HEK293T (cell line): ENCODE measurements at regions not wholly inside any gene's neighbourhood (a gene's known extent, or its start where the extent isn't known, plus 50 kb on each side); places are given as distances from the start of the nearest gene placed in this dataset.

Experiments used
- ARNT ChIP-seq: fragments of 450-650 bp; IDR thresholded peaks from 2 replicates; pipeline ENCODE4 v1.6.1; 2017; ENCODE audit warnings: mild to moderate bottlenecking
- BHLHE40 ChIP-seq: fragments of 450-650 bp; IDR thresholded peaks from 2 replicates; pipeline ENCODE4 v1.6.1; 2016; ENCODE audit warnings: mild to moderate bottlenecking, moderate library complexity, borderline replicate concordance
- CTBP1 ChIP-seq: fragments of 450-650 bp; IDR thresholded peaks from 2 replicates; pipeline ENCODE4 v1.6.1; 2016; ENCODE audit warnings: borderline replicate concordance
- ELF4 ChIP-seq: fragments of 450-650 bp; IDR thresholded peaks from 2 replicates; pipeline ENCODE4 v1.6.1; 2017; ENCODE audit warnings: antibody characterized with exemption
- FOXA1 ChIP-seq: fragments of 450-650 bp; IDR thresholded peaks from 2 replicates; pipeline ENCODE4 v1.6.1; 2016; ENCODE audit warnings: mild to moderate bottlenecking
- FOXK2 ChIP-seq: fragments of 450-650 bp; IDR thresholded peaks from 2 replicates; pipeline ENCODE4 v1.6.1; 2016; ENCODE audit warnings: mild to moderate bottlenecking
- FOXM1 ChIP-seq: fragments of 450-650 bp; IDR thresholded peaks from 2 replicates; pipeline ENCODE4 v1.6.1; 2017; ENCODE audit warnings: mild to moderate bottlenecking, borderline replicate concordance
- HDGF ChIP-seq: fragments of 450-650 bp; IDR thresholded peaks from 2 replicates; pipeline ENCODE4 v1.6.1; 2017; ENCODE audit warnings: antibody characterized with exemption, borderline replicate concordance
- L3MBTL2 ChIP-seq: fragments of 450-650 bp; conservative IDR thresholded peaks from 2 replicates; pipeline ENCODE4 v1.6.1; 2016; ENCODE audit warnings: mild to moderate bottlenecking
- NFRKB ChIP-seq: fragments of 450-650 bp; IDR thresholded peaks from 2 replicates; pipeline ENCODE4 v1.6.1; 2016; ENCODE audit warnings: mild to moderate bottlenecking, moderate library complexity
- SP1 ChIP-seq: fragments of 450-650 bp; IDR thresholded peaks from 2 replicates; pipeline ENCODE4 v1.6.1; 2017
- SUZ12 ChIP-seq: fragments of 450-650 bp; IDR thresholded peaks from 2 replicates; pipeline ENCODE4 v1.6.1; 2016; ENCODE audit warnings: mild to moderate bottlenecking
- ZNF384 ChIP-seq: fragments of 450-650 bp; IDR thresholded peaks from 2 replicates; pipeline ENCODE4 v1.6.1; 2016

- TF ChIP-seq HDGF: no peak
- TF ChIP-seq FOXM1: no peak
- no peak for TF ChIP-seq ELF4
- no peak for TF ChIP-seq ARNT
- TF ChIP-seq FOXK2: no peak
- no peak for TF ChIP-seq SUZ12
- TF ChIP-seq L3MBTL2: no peak
- TF ChIP-seq SP1: no peak
- no peak for TF ChIP-seq CTBP1
- no peak for TF ChIP-seq FOXA1
- TF ChIP-seq ZNF384: no peak
- TF ChIP-seq BHLHE40: no peak
- no peak for TF ChIP-seq NFRKB
Measured at GRCh38 chr5:124954784-124955183, 208.3 kb upstream of the ZNF608 start.
